ENCODE measurements at regions not wholly inside any gene's neighbourhood (a gene's known extent, or its start where the extent isn't known, plus 50 kb on each side); places are given as distances from the start of the nearest gene placed in this dataset.
A peak's percentile ranks its signal among the peaks of the same experiment; 100 is the strongest.

- Histone ChIP-seq H3K4me3 (ENCODE audit: insufficient read depth, low read depth, low read length) (no peak overlapping the region), H3K27me3 (ENCODE audit: control insufficient read depth, insufficient read depth, low read length) (no peaks in the 10 kb centered on the region), H3K36me3 (replicated peaks; ENCODE audit: control insufficient read depth, insufficient read depth, low read length) (no peaks in the 10 kb centered on the region)
- DNase-seq = no peak
Observed at GRCh38 chr15:95284492-95284891, 1046.0 kb upstream of the NR2F2 start.

- Histone ChIP-seq H3K4me3 (ENCODE audit: insufficient read depth, low read depth, low read length) (no peak overlapping the region), H3K27me3 (ENCODE audit: control insufficient read depth, insufficient read depth, low read length) (no peaks in the 10 kb centered on the region), H3K36me3 (replicated peaks; ENCODE audit: control insufficient read depth, insufficient read depth, low read length) (no peaks in the 10 kb centered on the region)
- DNase-seq = no peak
Observed at GRCh38 chr15:95284933-95285421, 1045.5 kb upstream of the NR2F2 start.

- no peak for DNase-seq
Observed at GRCh38 chr15:95286352-95286880, 1044.1 kb upstream of the NR2F2 start.

GRCh38 chr15:95287720-95288103 lies 1042.8 kb upstream of the NR2F2 start:
- no peak overlapping the region for H3K4me3 ChIP-seq (ENCODE audit: insufficient read depth, low read depth, low read length)
- no peaks in the 10 kb centered on the region for H3K27me3 ChIP-seq (ENCODE audit: control insufficient read depth, insufficient read depth, low read length)
- no peaks in the 10 kb centered on the region for H3K36me3 ChIP-seq (replicated peaks; ENCODE audit: control insufficient read depth, insufficient read depth, low read length)
- no peak for DNase-seq

More at GRCh38 chr15:95286352-95286880, 1044.1 kb upstream of the NR2F2 start:
- Histone ChIP-seq H3K27me3 (ENCODE audit: control insufficient read depth, insufficient read depth, low read length) (no peaks in the 10 kb centered on the region), H3K4me3 (ENCODE audit: insufficient read depth, low read depth, low read length) (no peak overlapping the region), H3K36me3 (replicated peaks; ENCODE audit: control insufficient read depth, insufficient read depth, low read length) (no peaks in the 10 kb centered on the region)

- H3K27me3 ChIP-seq (ENCODE audit: control insufficient read depth, insufficient read depth, low read length) = no peaks in the 10 kb centered on the region
- no peaks in the 10 kb centered on the region for H3K36me3 ChIP-seq (replicated peaks; ENCODE audit: control insufficient read depth, insufficient read depth, low read length)
- no peak for DNase-seq
- no peak overlapping the region for H3K4me3 ChIP-seq (ENCODE audit: insufficient read depth, low read depth, low read length)
Observed at GRCh38 chr15:95288626-95289025, 1041.9 kb upstream of the NR2F2 start.

- no peak overlapping the region for H3K4me3 ChIP-seq (ENCODE audit: insufficient read depth, low read depth, low read length)
- H3K27me3 ChIP-seq (ENCODE audit: control insufficient read depth, insufficient read depth, low read length) = no peaks in the 10 kb centered on the region
- H3K36me3 ChIP-seq (replicated peaks; ENCODE audit: control insufficient read depth, insufficient read depth, low read length) = no peaks in the 10 kb centered on the region
- no peak for DNase-seq
Observed at GRCh38 chr15:95290176-95290974, 1040.1 kb upstream of the NR2F2 start.

- H3K36me3 ChIP-seq (replicated peaks; ENCODE audit: control insufficient read depth, insufficient read depth, low read length) = no peaks in the 10 kb centered on the region
- no peak overlapping the region for H3K4me3 ChIP-seq (ENCODE audit: insufficient read depth, low read depth, low read length)
- DNase-seq = peak; percentile 37
- H3K27me3 ChIP-seq (ENCODE audit: control insufficient read depth, insufficient read depth, low read length) = no peaks in the 10 kb centered on the region
Observed at GRCh38 chr15:95291898-95292472, 1038.5 kb upstream of the NR2F2 start.

- no peaks in the 10 kb centered on the region for H3K36me3 ChIP-seq (replicated peaks; ENCODE audit: control insufficient read depth, insufficient read depth, low read length)
- DNase-seq = no peak
- H3K27me3 ChIP-seq (ENCODE audit: control insufficient read depth, insufficient read depth, low read length) = no peaks in the 10 kb centered on the region
- H3K4me3 ChIP-seq (ENCODE audit: insufficient read depth, low read depth, low read length) = no peak overlapping the region
Observed at GRCh38 chr15:95292785-95293450, 1037.6 kb upstream of the NR2F2 start.

- DNase-seq = no peak
- H3K36me3 ChIP-seq (replicated peaks; ENCODE audit: control insufficient read depth, insufficient read depth, low read length) = no peaks in the 10 kb centered on the region
- no peak overlapping the region for H3K4me3 ChIP-seq (ENCODE audit: insufficient read depth, low read depth, low read length)
- no peaks in the 10 kb centered on the region for H3K27me3 ChIP-seq (ENCODE audit: control insufficient read depth, insufficient read depth, low read length)
Observed at GRCh38 chr15:95293456-95294031, 1037.0 kb upstream of the NR2F2 start.

GRCh38 chr15:95295363-95295762 lies 1035.1 kb upstream of the NR2F2 start:
- H3K27me3 ChIP-seq (ENCODE audit: control insufficient read depth, insufficient read depth, low read length) = no peaks in the 10 kb centered on the region

GRCh38 chr15:95295896-95296625 lies 1034.4 kb upstream of the NR2F2 start:
- DNase-seq = no peak
- no peaks in the 10 kb centered on the region for H3K27me3 ChIP-seq (ENCODE audit: control insufficient read depth, insufficient read depth, low read length)
- no peaks in the 10 kb centered on the region for H3K36me3 ChIP-seq (replicated peaks; ENCODE audit: control insufficient read depth, insufficient read depth, low read length)
- no peak overlapping the region for H3K4me3 ChIP-seq (ENCODE audit: insufficient read depth, low read depth, low read length)

More at GRCh38 chr15:95295363-95295762, 1035.1 kb upstream of the NR2F2 start:
- Histone ChIP-seq H3K36me3 (replicated peaks; ENCODE audit: control insufficient read depth, insufficient read depth, low read length) (no peaks in the 10 kb centered on the region), H3K4me3 (ENCODE audit: insufficient read depth, low read depth, low read length) (no peak overlapping the region)
- no peak for DNase-seq

- DNase-seq = no peak
- Histone ChIP-seq H3K4me3 (ENCODE audit: insufficient read depth, low read depth, low read length) (no peak overlapping the region), H3K27me3 (ENCODE audit: control insufficient read depth, insufficient read depth, low read length) (no peaks in the 10 kb centered on the region), H3K36me3 (replicated peaks; ENCODE audit: control insufficient read depth, insufficient read depth, low read length) (no peaks in the 10 kb centered on the region)
Observed at GRCh38 chr15:95296643-95297042, 1033.9 kb upstream of the NR2F2 start.

GRCh38 chr15:95298729-95299128 lies 1031.8 kb upstream of the NR2F2 start:
- no peak overlapping the region for H3K4me3 ChIP-seq (ENCODE audit: insufficient read depth, low read depth, low read length)
- H3K36me3 ChIP-seq (replicated peaks; ENCODE audit: control insufficient read depth, insufficient read depth, low read length) = no peaks in the 10 kb centered on the region
- no peak for DNase-seq

GRCh38 chr15:95300958-95301357 lies 1029.5 kb upstream of the NR2F2 start:
- no peak for DNase-seq
- Histone ChIP-seq H3K36me3 (replicated peaks; ENCODE audit: control insufficient read depth, insufficient read depth, low read length) (no peaks in the 10 kb centered on the region), H3K27me3 (ENCODE audit: control insufficient read depth, insufficient read depth, low read length) (no peaks in the 10 kb centered on the region), H3K4me3 (ENCODE audit: insufficient read depth, low read depth, low read length) (no peak overlapping the region)

More at GRCh38 chr15:95298729-95299128, 1031.8 kb upstream of the NR2F2 start:
- no peaks in the 10 kb centered on the region for H3K27me3 ChIP-seq (ENCODE audit: control insufficient read depth, insufficient read depth, low read length)
